ENCODE measurements at regions not wholly inside any gene's neighbourhood (a gene's known extent, or its start where the extent isn't known, plus 50 kb on each side); places are given as distances from the start of the nearest gene placed in this dataset.
"Not testable (repeated sequence)": the region's sequence is repeated elsewhere in the genome, so short reads cannot be mapped to it uniquely, and the experiment has no call there.

GRCh38 chr22:22745225-22746060, 101.0 kb downstream of the GGTLC2 start:
- no peak for DNase-seq

GRCh38 chr22:22746061-22746962, 101.9 kb downstream of the GGTLC2 start:
- DNase-seq = no peak

GRCh38 chr22:22746963-22747933, 102.8 kb downstream of the GGTLC2 start:
- DNase-seq = no peak

- peak; percentile 1 for DNase-seq
Observed at GRCh38 chr22:22748297-22748743, 103.9 kb downstream of the GGTLC2 start.

- no peak for DNase-seq
Observed at GRCh38 chr22:22748756-22749155, 104.3 kb downstream of the GGTLC2 start.

GRCh38 chr22:22749167-22749758, 104.8 kb downstream of the GGTLC2 start:
- DNase-seq = no peak

GRCh38 chr22:22750335-22751042, 106.1 kb downstream of the GGTLC2 start:
- no peak for DNase-seq

- no peak for DNase-seq
Observed at GRCh38 chr22:22751043-22751603, 106.7 kb downstream of the GGTLC2 start.

- no peak for DNase-seq
Observed at GRCh38 chr22:22752199-22752555, 107.8 kb downstream of the GGTLC2 start.

- DNase-seq = no peak
Observed at GRCh38 chr22:22752556-22753477, 108.4 kb downstream of the GGTLC2 start.

GRCh38 chr22:22753526-22754267, 109.3 kb downstream of the GGTLC2 start:
- DNase-seq = peak; percentile 36

GRCh38 chr22:22754268-22754657, 109.8 kb downstream of the GGTLC2 start:
- DNase-seq = no peak

GRCh38 chr22:22754961-22755777, 110.8 kb downstream of the GGTLC2 start:
- no peak for DNase-seq

- no peak for DNase-seq
Observed at GRCh38 chr22:22755778-22756100, 111.3 kb downstream of the GGTLC2 start.

- no peak for DNase-seq
Observed at GRCh38 chr22:22756109-22756508, 111.7 kb downstream of the GGTLC2 start.

- DNase-seq = not testable (repeated sequence)
Observed at GRCh38 chr22:22756551-22757201, 112.3 kb downstream of the GGTLC2 start.

- DNase-seq = not testable (repeated sequence)
Observed at GRCh38 chr22:22758101-22758807, 113.8 kb downstream of the GGTLC2 start.
